Hematopoietic multipotent progenitor cell treated with erythropoietin and hydrocortisone succinate and interleukin-3 and kit ligand, for 15 days (in vitro differentiated cells): ENCODE measurements at regions not wholly inside any gene's neighbourhood (a gene's known extent, or its start where the extent isn't known, plus 50 kb on each side); places are given as distances from the start of the nearest gene placed in this dataset.
A peak's percentile ranks its signal among the peaks of the same experiment; 100 is the strongest.

Experiments
- DNase-seq: peaks from one replicate; pipeline ENCODE4 v3.0.0-alpha.2; 2015; ENCODE audit warnings: low spot score

GRCh38 chr1:229033480-229033879, 237.4 kb upstream of the RAB4A start:
- DNase-seq, result no peak

- no peak for DNase-seq
These were observed 236.6 kb upstream of the RAB4A start for GRCh38 chr1:229034342-229034741.

GRCh38 chr1:229035054-229035747, 235.7 kb upstream of the RAB4A start:
- DNase-seq, result no peak

- DNase-seq, result no peak
These were observed 235.2 kb upstream of the RAB4A start for GRCh38 chr1:229035748-229036082.

- no peak for DNase-seq
These were observed 233.0 kb upstream of the RAB4A start for GRCh38 chr1:229037806-229038405.

GRCh38 chr1:229040630-229041358, 230.1 kb upstream of the RAB4A start:
- no peak for DNase-seq

GRCh38 chr1:229041946-229042345, 229.0 kb upstream of the RAB4A start:
- DNase-seq, result no peak

- no peak for DNase-seq
These were observed 228.4 kb upstream of the RAB4A start for GRCh38 chr1:229042482-229042881.

- no peak for DNase-seq
These were observed 227.8 kb upstream of the RAB4A start for GRCh38 chr1:229043115-229043514.

GRCh38 chr1:229046251-229046853, 224.6 kb upstream of the RAB4A start:
- no peak for DNase-seq

- DNase-seq, result no peak
These were observed 223.6 kb upstream of the RAB4A start for GRCh38 chr1:229047161-229047839.

- DNase-seq, result no peak
These were observed 222.9 kb upstream of the RAB4A start for GRCh38 chr1:229047840-229048620.

- no peak for DNase-seq
These were observed 222.0 kb upstream of the RAB4A start for GRCh38 chr1:229048896-229049295.

GRCh38 chr1:229056046-229056445, 214.9 kb upstream of the RAB4A start:
- DNase-seq, result peak; percentile 33

- no peak for DNase-seq
These were observed 212.8 kb upstream of the RAB4A start for GRCh38 chr1:229058111-229058561.

- no peak for DNase-seq
These were observed 212.2 kb upstream of the RAB4A start for GRCh38 chr1:229058729-229059128.

GRCh38 chr1:229059671-229060539, 211.0 kb upstream of the RAB4A start:
- no peak for DNase-seq

GRCh38 chr1:229062135-229062534, 208.8 kb upstream of the RAB4A start:
- DNase-seq, result no peak

- DNase-seq, result no peak
These were observed 207.6 kb upstream of the RAB4A start for GRCh38 chr1:229063154-229063773.
